DOHH2 (cell line): ENCODE measurements at regions not wholly inside any gene's neighbourhood (a gene's known extent, or its start where the extent isn't known, plus 50 kb on each side); places are given as distances from the start of the nearest gene placed in this dataset.

Experiments used
- H3F3A ChIP-seq: fragments of 200-600 bp; sonication (generic), shearing (Covaris generic); 2 replicates; pipeline ENCODE4 v1.6.0; 2016; ENCODE audit warnings: antibody characterized with exemption, mild to moderate bottlenecking; ENCODE audit not compliant: control insufficient read depth, insufficient read depth
- H3K27ac ChIP-seq: fragments of 200-600 bp; sonication (generic); 2 replicates; pipeline ENCODE4 v1.5.1; 2014; ENCODE audit warnings: low read depth, mild to moderate bottlenecking, low read length, moderate library complexity
- H3K27me3 ChIP-seq: fragments of 200-600 bp; sonication (generic); 2 replicates; pipeline ENCODE4 v1.6.1; 2014; ENCODE audit warnings: mild to moderate bottlenecking, low read length, mixed read lengths; ENCODE audit not compliant: control insufficient read depth
- H3K36me3 ChIP-seq: fragments of 200-600 bp; sonication (generic); 2 replicates; pipeline ENCODE4 v1.6.1; 2014; ENCODE audit warnings: mild to moderate bottlenecking, low read length, moderate library complexity, mixed read lengths; ENCODE audit not compliant: control insufficient read depth
- H3K4me1 ChIP-seq: fragments of 200-600 bp; sonication (generic); 2 replicates; pipeline ENCODE4 v1.6.1; 2014; ENCODE audit warnings: mild to moderate bottlenecking, low read length, mixed read lengths; ENCODE audit not compliant: control insufficient read depth
- H3K4me2 ChIP-seq: fragments of 200-600 bp; sonication (generic); 2 replicates; pipeline ENCODE4 v1.6.0; 2014; ENCODE audit warnings: mild to moderate bottlenecking, low read length, moderate library complexity
- H3K4me3 ChIP-seq: fragments of 200-600 bp; sonication (generic); 2 replicates; pipeline ENCODE4 v1.5.1; 2014; ENCODE audit warnings: mild to moderate bottlenecking, low read length, mixed read lengths
- H3K79me2 ChIP-seq: fragments of 200-600 bp; sonication (generic); 2 replicates; pipeline ENCODE4 v1.6.1; 2014; ENCODE audit warnings: mild to moderate bottlenecking, low read length, mixed read lengths; ENCODE audit not compliant: control insufficient read depth
- H3K9me2 ChIP-seq: fragments of 200-600 bp; sonication (generic); replicated peaks from 2 replicates; pipeline ENCODE4 v1.6.1; 2014; ENCODE audit warnings: mild to moderate bottlenecking, low read length, mixed read lengths; ENCODE audit not compliant: control insufficient read depth
- H3K9me3 ChIP-seq: fragments of 200-600 bp; sonication (generic); 2 replicates; pipeline ENCODE4 v1.6.1; 2014; ENCODE audit warnings: antibody characterized with exemption, low read length, mixed read lengths; ENCODE audit not compliant: control insufficient read depth, insufficient read depth
- H4K20me1 ChIP-seq: fragments of 200-600 bp; sonication (generic); 2 replicates; pipeline ENCODE4 v1.6.0; 2014; ENCODE audit warnings: low read depth, mild to moderate bottlenecking, antibody characterized with exemption, low read length, moderate library complexity; ENCODE audit not compliant: control insufficient read depth, insufficient read depth
- EZH2phosphoT487 ChIP-seq: fragments of 200-600 bp; sonication (generic); IDR thresholded peaks from 2 replicates; pipeline ENCODE4 v1.6.1; 2017; ENCODE audit warnings: borderline replicate concordance, mild to moderate bottlenecking, antibody characterized with exemption, low read length, moderate library complexity, mixed read lengths
- TF ChIP-seq, protein P1 (sequence below): fragments of 200-600 bp; sonication (generic); IDR thresholded peaks from one replicate; pipeline ENCODE4 v1.5.1; 2014; ENCODE audit warnings: antibody characterized with exemption, mild to moderate bottlenecking, low read depth, low read length; ENCODE audit not compliant: poor library complexity, severe bottlenecking

DNA sequence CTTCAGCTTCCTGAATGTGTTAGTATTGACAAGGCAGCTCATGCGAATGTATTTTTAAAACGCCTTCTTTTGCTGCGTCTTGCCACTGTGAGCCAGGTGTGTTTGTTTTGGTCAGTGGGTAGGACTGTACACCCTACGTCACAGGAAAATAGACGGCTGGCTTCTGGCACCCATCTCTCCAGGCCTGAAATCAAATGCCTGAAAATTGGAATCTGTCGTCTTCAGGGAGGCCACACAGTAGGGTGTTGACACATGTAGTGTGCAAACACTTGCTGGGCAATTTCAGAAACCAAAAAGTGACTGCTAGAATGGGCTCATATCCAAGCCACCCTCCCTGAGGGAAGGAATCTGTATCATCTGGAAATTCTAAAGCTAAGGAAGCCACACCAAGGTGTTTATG lies 209.3 kb downstream of the TTC8 start:
- Histone ChIP-seq H3K36me3 (no peaks in the 10 kb centered on the region), H3K4me1 (no peaks in the 10 kb centered on the region), H3K4me3 (no peak overlapping the region), H3K27me3 (peaks cover 4% of the 10 kb centered on the region), H3K79me2 (no peaks in the 10 kb centered on the region), H3F3A (no peaks in the 10 kb centered on the region), H3K27ac (no peak overlapping the region), H3K9me3 (no peaks in the 10 kb centered on the region), H3K4me2 (no peak overlapping the region), H3K9me2 (no peaks in the 10 kb centered on the region), H4K20me1 (no peaks in the 10 kb centered on the region)
- TF ChIP-seq, protein P1, sequence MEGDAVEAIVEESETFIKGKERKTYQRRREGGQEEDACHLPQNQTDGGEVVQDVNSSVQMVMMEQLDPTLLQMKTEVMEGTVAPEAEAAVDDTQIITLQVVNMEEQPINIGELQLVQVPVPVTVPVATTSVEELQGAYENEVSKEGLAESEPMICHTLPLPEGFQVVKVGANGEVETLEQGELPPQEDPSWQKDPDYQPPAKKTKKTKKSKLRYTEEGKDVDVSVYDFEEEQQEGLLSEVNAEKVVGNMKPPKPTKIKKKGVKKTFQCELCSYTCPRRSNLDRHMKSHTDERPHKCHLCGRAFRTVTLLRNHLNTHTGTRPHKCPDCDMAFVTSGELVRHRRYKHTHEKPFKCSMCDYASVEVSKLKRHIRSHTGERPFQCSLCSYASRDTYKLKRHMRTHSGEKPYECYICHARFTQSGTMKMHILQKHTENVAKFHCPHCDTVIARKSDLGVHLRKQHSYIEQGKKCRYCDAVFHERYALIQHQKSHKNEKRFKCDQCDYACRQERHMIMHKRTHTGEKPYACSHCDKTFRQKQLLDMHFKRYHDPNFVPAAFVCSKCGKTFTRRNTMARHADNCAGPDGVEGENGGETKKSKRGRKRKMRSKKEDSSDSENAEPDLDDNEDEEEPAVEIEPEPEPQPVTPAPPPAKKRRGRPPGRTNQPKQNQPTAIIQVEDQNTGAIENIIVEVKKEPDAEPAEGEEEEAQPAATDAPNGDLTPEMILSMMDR: no peak
- TF ChIP-seq EZH2phosphoT487: no peak

DNA sequence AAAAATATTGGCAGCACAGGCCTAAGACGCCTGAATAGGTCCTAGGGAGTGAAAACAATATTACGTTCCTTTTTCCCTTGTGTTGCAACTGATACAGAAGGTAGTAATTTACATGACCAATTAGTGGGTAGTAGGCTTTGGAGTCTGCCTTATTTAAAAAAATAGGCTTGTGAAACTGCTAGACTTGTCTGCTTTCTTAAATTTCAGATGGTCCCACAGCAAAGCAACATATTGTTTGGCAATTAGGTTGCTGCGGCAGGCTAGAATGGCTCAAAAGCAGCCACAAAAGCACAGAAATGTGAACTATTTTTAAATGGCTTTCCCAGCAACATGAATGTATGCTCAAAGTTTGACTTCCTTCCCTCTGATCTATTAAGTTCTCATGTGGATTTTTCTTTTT lies 211.9 kb downstream of the TTC8 start:
- Histone ChIP-seq H3K4me1 (peaks cover 7% of the 10 kb centered on the region), H3K79me2 (no peaks in the 10 kb centered on the region), H3F3A (no peaks in the 10 kb centered on the region), H3K4me3 (no peak overlapping the region), H3K9me2 (no peaks in the 10 kb centered on the region), H3K4me2 (no peak overlapping the region), H4K20me1 (no peaks in the 10 kb centered on the region), H3K27ac (no peak overlapping the region), H3K9me3 (no peaks in the 10 kb centered on the region), H3K36me3 (no peaks in the 10 kb centered on the region), H3K27me3 (peaks cover 6% of the 10 kb centered on the region; the same call in 1 of the 2 replicates)
- TF ChIP-seq EZH2phosphoT487: no peak
- TF ChIP-seq, protein P1: no peak

DNA sequence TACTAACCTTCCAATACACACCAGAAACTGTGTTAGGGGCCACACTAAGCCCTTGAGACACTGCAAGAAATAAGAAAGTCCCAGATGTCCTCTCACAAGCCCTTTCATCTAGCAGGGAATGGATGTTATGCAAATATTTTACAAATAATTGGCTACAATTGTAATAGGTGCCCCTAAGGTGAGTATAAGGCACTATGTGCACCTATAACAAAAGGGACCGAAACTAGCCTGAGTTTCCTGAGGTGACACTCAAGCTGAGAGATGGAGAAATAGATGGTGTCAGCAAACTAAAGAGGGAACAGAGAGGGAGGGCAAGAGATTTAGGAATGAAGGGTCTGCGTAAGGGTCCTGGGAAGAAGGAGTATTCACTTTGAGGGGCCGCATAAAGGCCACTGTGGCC lies 212.6 kb downstream of the TTC8 start:
- H3K27me3 ChIP-seq: peaks cover 6% of the 10 kb centered on the region; the same call in 1 of the 2 replicates
- no peak overlapping the region for H3K4me2 ChIP-seq
- H3K4me3 ChIP-seq: no peak overlapping the region
- H3K9me2 ChIP-seq: no peaks in the 10 kb centered on the region
- no peaks in the 10 kb centered on the region for H3K36me3 ChIP-seq
- H3K4me1 ChIP-seq: peaks cover 7% of the 10 kb centered on the region
- no peaks in the 10 kb centered on the region for H3F3A ChIP-seq
- no peaks in the 10 kb centered on the region for H3K9me3 ChIP-seq
- no peaks in the 10 kb centered on the region for H3K79me2 ChIP-seq
- TF ChIP-seq, protein P1: no peak
- no peaks in the 10 kb centered on the region for H4K20me1 ChIP-seq
- H3K27ac ChIP-seq: no peak overlapping the region

DNA sequence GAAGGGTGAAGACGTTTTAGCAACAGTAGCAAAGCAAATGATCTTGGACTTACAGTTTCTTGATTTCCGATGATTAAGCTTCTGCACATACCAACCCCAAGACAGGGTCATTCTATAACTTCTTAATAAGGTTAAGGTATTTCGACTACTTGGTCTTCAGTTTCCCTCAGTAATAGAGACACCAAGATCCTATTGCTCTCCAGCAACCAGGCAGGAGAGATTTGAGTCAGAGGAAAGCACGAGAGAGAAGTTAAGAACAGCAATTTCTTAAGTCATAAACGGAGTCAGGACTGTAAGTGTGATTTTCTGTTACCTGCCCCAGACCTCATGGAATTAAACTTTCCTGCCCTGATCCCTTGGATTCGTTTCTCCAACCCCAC lies 215.6 kb downstream of the TTC8 start:
- H3K4me1 ChIP-seq: peaks cover 7% of the 10 kb centered on the region
- no peaks in the 10 kb centered on the region for H4K20me1 ChIP-seq
- H3K36me3 ChIP-seq: no peaks in the 10 kb centered on the region
- H3K9me3 ChIP-seq: no peaks in the 10 kb centered on the region
- no peak overlapping the region for H3K4me3 ChIP-seq
- TF ChIP-seq, protein P1: no peak
- no peak for TF ChIP-seq EZH2phosphoT487
- no peaks in the 10 kb centered on the region for H3K79me2 ChIP-seq
- peak overlapping the region; percentile 61; the same call in 1 of the 2 replicates for H3K4me2 ChIP-seq
- H3K9me2 ChIP-seq: no peaks in the 10 kb centered on the region
- peaks cover 6% of the 10 kb centered on the region; the same call in 1 of the 2 replicates for H3K27me3 ChIP-seq
- H3F3A ChIP-seq: no peaks in the 10 kb centered on the region
- H3K27ac ChIP-seq: no peak overlapping the region
